ENCODE measurements at regions not wholly inside any gene's neighbourhood (a gene's known extent, or its start where the extent isn't known, plus 50 kb on each side); places are given as distances from the start of the nearest gene placed in this dataset.

- DNase-seq: no peak
These were observed 99.2 kb downstream of the C12orf50 start for GRCh38 chr12:87930033-87930432.

GRCh38 chr12:87929346-87929745 lies 99.9 kb downstream of the C12orf50 start:
- DNase-seq: no peak

GRCh38 chr12:87928031-87928430 lies 101.2 kb downstream of the C12orf50 start:
- no peak for DNase-seq

- DNase-seq: no peak
These were observed 104.2 kb downstream of the C12orf50 start for GRCh38 chr12:87925021-87925420.

- DNase-seq: no peak
These were observed 105.1 kb downstream of the C12orf50 start for GRCh38 chr12:87924149-87924548.

GRCh38 chr12:87923361-87923760 lies 105.8 kb downstream of the C12orf50 start:
- DNase-seq: no peak

GRCh38 chr12:87922736-87923135 lies 106.5 kb downstream of the C12orf50 start:
- DNase-seq: no peak

GRCh38 chr12:87921621-87922020 lies 107.6 kb downstream of the C12orf50 start:
- DNase-seq: no peak

GRCh38 chr12:87920139-87920538 lies 109.1 kb downstream of the C12orf50 start:
- DNase-seq: no peak

- no peak for DNase-seq
These were observed 127.7 kb downstream of the C12orf50 start for GRCh38 chr12:87901457-87901856.

- no peak for DNase-seq
These were observed 131.5 kb downstream of the C12orf50 start for GRCh38 chr12:87897662-87898061.

GRCh38 chr12:87883806-87884205 lies 145.4 kb downstream of the C12orf50 start:
- DNase-seq: no peak

GRCh38 chr12:87879141-87879540 lies 150.1 kb downstream of the C12orf50 start:
- DNase-seq: no peak

- no peak for DNase-seq
These were observed 158.4 kb downstream of the C12orf50 start for GRCh38 chr12:87870493-87871460.

GRCh38 chr12:87870061-87870460 lies 159.1 kb downstream of the C12orf50 start:
- DNase-seq: no peak

GRCh38 chr12:87866578-87867292 lies 162.5 kb downstream of the C12orf50 start:
- peak; percentile 8 for DNase-seq

- no peak for DNase-seq
These were observed 167.4 kb downstream of the C12orf50 start for GRCh38 chr12:87861791-87862190.

- no peak for DNase-seq
These were observed 175.7 kb downstream of the C12orf50 start for GRCh38 chr12:87853448-87854003.

- DNase-seq: no peak
These were observed 180.1 kb downstream of the C12orf50 start for GRCh38 chr12:87849074-87849473.

- DNase-seq: peak; percentile 67
These were observed 180.8 kb downstream of the C12orf50 start for GRCh38 chr12:87848248-87848868.

- DNase-seq: no peak
These were observed 182.1 kb downstream of the C12orf50 start for GRCh38 chr12:87847147-87847546.

GRCh38 chr12:87846045-87846444 lies 183.2 kb downstream of the C12orf50 start:
- no peak for DNase-seq

GRCh38 chr12:87841935-87842334 lies 187.3 kb downstream of the C12orf50 start:
- DNase-seq: no peak
